Stimulated activated CD4-positive, alpha-beta T cell treated with anti-CD3 and anti-CD28 coated beads, TNF-alpha, amount 100 ng/mL, for 24 hours (primary cell): ENCODE measurements at regions not wholly inside any gene's neighbourhood (a gene's known extent, or its start where the extent isn't known, plus 50 kb on each side); places are given as distances from the start of the nearest gene placed in this dataset.

Source experiments
- DNase-seq, 3 experiments: peaks; one replicate each; pipeline ENCODE4 v3.0.0-alpha.2; 2020; ENCODE audit warnings: low read depth in 3 of 3

DNA sequence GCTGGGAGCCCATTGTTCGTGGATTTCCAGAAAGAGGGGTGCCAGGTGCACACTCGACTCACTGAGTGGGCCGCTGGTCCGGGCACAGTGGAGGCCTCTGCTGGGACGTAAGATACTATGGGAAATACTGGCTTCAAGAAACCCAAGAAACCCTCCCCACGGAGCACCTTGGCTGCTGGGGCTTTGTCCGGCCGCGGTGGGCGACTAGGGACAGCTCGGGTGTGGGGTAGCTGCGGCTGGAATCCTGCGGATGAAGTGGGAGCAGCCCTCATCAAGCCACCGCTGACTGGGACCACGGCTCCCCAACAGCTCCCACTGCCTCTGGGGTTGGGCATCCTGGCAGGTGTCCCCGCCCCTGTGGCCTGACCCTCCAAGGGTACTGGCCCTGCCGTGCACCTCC lies 69.5 kb upstream of the GATA5 start:
- no peak for DNase-seq

DNA sequence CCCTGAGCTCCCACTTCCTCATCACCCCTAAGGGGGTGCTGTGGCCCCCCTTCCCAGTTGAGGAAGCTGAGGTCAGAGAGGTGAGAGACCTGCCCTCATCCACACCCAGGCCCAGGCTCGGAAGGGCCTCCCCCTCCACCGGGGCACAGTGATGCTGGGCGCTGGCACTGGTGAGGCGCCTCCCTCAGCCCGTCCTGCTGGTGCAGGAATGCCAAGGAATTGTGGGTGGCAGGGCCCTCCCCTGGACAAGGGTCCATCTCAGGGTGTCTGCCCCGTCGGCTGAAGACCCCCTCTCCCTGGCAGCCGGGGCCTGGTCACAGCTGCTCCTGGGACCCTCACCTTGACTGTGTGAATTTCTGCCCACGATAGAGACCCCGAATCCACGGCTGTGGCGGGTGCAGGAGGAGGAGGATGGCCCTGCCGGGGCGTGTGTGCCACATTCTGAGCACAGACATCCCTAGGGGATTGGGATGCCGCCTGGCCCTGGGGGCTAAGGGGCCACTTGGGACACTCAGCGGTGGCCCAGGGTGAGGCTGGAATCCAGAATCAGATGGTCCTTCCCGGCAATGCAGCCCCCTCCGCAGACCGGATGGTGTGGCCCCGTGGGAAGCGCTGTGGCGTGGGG lies 70.2 kb upstream of the GATA5 start:
- no peak for DNase-seq

DNA sequence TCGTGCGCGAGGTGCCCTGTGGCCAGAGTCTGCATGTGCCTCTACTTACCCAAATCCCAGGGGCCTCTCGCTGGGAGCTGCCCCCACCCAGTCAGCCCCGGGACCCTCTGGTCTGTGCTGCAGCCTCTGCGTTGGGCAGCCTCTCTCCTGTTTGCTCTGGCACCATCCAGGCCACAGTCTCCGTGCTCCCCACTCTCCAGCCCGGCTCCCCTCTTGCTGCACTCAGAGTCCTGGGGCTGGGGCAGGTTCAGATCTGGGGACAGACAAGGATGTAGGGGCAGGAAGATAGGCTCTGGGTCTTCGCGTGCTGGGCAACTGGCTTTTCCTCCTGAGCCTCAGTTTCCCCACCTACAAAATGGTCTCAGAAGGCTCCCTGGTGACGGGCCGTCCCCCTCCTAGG lies 70.8 kb upstream of the GATA5 start:
- no peak for DNase-seq

DNA sequence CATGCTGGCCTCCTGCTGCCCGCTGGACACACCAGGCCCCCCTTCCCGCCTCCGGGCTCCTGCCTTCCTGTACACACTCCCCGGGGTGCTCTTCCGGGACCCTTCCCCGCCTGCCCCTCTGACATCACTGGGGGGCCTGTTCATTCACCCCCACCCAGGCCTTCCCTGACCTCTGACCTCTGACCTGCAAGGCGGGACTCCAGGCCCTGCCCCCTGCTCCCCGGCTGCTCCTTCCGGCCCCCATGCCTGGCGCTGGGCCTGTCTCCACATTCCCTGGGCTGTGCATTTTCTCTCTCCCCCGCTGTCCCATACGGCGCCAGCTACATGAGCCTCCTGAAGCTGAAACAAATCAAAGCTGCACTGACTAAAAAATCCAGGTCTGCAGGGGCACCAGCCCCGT lies 71.6 kb upstream of the GATA5 start:
- no peak for DNase-seq

DNA sequence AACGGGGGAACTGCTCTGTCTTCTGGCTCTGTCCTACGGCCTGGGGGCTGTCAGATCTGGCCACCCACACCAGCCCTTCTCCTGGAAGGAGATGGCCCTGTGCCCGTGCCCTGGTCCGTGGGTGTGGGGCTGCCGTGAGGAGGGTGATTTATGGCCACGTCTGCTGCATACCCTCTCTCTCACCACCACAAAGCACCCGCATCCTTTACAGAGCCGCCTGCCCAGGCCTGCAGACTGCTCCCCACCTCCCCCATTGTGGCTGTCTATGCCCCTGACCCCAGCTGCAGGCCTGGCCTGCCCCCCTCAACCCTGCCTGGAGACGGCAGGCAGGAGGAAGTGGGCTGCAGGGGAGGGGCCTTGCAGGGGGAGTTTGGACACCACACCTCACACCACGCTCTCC lies 72.7 kb upstream of the GATA5 start:
- DNase-seq: no peak

DNA sequence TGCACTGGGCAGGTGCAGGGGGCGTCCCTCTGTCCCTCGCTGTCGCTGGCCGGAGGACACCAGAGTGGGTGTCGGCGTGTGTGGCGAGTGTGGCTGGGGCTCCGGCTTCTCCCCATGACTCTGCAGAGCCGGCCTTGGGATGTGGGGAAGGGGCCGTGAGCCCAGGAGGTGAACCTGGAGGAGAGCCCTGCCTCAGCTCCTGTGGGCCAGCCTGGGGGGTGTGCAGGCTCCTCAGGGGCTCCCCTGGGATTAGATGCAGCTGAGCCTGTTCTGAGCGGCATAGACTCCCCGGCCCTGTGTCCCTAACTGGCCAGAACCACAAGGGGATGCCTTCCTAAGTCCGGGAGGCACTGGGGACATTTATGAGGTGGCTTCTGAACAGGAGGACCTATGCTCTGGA lies 73.2 kb upstream of the GATA5 start:
- no peak for DNase-seq

DNA sequence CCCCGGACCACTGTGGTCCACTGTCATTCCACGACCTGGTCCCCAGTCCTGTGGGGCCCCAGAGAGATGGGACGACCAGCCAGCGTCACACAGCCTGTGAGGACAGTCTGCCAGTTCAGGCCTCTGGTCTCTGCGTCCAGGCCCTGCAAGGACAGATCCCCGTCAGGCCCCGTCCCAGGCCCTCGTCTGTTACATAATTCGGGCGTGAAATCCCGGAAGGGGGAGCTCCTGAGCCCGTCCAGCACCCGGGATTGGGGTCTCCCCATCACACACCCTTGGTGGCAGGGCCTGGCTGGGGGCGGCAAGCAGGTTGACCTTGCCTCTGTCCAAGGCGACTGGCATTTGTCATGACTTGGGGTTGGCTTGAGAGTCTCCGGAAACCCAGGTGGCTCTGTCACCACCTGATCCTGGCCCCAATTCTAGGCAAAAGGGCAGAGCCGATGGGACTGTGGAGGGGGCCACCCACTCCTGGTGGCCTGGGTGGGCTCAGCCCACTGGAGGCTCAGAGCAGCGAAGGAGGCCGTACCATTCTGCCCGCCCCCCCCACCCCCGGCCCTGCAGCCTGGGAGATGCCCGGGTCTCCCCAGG lies 73.8 kb upstream of the GATA5 start:
- no peak for DNase-seq

DNA sequence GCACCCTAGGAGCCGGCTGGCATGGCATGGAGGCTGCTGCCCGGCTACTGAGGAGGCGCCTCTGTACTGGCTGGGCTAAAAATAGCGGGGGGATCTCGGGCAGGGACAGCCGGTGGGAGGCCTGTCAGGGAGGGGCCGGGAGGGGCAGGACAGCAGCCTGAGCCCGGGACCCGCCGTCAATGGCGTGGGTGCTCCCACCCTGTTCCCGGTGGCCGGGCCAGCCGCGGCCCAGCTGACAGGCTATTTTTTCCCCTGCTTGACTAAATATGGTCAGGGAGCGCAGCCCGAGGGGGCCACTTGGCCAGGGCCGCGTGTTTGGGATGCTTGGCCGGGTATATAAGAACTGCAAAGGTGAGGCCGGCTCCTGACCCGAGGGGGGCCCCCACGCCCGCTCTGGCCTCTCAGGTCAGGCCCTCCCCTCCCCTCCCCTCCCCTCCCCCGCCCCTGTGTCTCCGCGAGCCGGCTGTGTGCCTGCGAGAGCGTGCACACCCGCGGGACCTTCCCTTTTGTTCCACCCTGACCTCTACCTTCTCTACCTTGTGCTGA lies 74.4 kb upstream of the GATA5 start:
- no peak for DNase-seq

DNA sequence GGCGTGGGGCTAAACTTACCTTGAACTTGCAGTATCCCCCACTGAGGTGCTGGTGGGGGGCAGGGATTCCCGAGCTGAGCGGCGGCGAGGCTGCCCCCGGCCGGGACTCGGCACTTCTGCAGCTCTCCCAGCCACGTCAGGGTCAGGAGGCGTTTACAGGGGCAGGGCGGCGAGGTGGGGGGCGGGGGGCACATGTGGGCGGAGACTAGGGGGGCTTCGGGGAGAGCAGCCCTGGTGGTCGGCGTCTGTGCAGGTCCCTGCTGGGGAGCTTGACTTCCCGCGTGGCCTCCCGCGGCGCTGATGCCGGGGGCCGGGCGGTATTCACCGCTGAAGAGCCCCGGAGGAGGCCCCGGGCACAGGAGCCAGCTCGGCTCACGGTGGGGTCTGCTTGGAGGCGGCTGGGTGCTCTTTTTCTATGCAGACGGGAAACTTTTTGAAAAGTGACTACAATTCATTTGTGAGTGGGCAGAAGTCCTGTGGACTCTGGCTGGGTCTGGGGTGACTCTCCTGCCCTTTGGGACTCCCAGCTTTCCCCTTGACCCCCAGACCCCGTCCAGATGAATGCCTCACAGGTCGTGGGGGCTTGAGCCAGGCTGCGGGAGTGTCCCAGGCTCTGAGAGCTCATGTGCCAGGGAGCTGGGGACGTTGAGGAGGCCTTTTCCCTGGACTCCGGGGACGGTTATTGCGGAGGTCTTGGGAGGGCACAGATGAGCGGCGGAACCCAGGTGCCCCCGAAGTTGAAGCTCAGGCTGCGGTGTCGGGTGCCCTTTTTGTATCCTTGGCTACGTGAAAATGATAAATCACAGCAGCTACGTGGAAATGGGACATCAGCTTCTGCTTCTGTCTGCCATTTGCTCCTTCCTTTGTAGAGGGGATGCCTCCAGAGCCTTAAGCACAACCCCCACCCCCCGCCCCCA lies 75.9 kb upstream of the GATA5 start:
- no peak for DNase-seq

DNA sequence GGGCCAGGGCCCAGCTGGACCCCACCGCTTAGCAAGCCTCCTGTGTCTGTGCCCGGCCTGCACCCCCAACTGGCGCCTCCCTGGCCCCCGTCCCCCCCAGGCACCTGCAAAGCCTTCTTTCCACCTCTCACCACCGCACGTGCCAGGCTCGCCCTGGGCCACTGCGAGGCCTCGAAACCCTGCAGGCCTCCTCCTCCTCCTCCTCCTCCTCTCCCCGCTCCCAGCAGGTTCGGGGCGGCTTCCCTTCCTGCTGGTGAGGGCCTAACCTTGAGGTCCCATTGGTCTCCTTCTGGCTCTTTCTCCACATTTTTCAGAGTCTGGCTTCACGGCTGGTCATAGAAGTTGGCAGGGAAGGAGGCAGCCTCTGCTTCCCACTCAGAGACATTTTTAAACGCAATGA lies 76.8 kb upstream of the GATA5 start:
- no peak for DNase-seq

DNA sequence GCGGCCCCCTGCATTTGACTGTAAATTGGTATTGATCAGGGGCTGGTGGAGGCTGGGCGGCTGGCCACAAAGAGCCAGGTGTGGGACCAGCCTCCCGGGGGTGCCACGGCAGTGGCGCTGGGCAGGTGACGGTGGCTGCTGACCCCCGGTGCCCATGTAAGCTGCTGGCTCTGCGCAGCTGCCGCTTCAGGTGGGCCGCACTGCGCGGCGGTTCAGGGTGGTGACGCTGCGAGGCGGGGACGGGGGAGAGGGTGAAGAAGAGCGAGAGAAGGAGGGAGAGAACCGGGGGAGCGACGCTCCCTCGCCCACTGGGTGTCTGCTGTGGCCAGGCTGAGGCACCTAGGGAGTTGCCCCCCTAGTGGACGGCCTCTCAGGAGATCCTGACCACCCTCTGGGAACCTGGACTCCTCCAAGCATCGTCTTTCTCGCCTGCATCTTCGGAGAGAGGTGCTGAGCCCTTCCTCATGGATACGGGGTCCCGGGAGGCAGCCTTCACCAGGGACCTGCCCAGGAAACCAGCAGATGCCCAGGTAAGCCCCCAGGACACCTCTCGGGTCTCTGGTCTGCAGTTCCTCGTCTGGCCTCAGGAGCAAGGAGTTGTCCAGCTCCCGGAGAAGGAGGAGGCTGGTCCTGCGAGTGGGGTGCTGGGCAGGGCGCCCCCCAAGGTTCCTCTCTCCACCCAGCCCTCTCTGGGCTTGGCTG lies 77.5 kb upstream of the GATA5 start:
- no peak for DNase-seq

DNA sequence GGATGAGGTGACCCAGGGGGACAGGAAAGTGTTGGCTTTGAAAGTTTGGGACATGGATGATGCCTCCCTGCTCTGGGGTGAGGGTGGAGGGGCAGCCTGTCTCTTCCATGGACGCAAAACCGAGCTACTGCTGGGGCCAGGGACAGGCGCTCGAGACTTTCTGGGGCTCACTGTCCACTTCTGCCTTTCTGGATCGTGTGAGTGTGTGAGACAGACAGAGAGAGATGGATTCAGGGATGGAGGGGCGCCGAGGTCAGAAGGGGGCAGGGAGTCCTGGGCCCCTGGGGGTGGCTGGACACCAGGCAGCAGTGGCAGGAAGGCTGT lies 78.0 kb upstream of the GATA5 start:
- DNase-seq: no peak

DNA sequence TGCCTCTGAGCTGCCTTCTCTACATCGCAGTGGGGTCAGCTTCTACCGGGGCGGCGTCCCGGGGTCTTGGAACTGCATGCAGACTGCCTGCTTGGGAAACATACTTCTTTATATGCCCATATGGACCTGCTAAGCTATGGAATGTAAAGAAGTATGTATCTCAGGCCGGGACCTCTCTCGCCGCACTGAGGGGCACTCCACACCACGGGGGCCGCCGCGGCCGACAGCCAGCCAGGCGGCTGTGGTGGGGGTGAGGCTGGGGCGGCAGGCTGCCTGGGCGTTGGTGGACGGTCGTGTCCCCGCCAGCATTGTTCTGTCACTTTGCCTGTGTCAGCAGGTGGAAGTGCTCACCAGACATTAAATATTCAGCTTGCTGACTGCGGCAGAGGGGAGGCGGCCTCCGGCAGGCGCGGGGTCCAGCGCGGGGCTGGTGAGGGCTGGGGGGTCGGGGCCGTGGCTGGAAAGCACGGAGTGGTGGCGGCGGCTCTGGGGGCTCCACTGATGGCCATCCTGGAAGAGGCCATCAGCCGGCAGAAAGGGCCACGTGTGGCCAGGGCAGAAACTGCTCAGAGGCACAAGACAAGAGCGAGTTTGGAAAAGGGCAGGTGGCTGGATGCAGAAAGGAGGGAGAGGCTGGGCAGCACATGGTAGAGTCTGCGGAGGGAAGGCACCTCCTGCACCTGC lies 78.6 kb upstream of the GATA5 start:
- no peak for DNase-seq

DNA sequence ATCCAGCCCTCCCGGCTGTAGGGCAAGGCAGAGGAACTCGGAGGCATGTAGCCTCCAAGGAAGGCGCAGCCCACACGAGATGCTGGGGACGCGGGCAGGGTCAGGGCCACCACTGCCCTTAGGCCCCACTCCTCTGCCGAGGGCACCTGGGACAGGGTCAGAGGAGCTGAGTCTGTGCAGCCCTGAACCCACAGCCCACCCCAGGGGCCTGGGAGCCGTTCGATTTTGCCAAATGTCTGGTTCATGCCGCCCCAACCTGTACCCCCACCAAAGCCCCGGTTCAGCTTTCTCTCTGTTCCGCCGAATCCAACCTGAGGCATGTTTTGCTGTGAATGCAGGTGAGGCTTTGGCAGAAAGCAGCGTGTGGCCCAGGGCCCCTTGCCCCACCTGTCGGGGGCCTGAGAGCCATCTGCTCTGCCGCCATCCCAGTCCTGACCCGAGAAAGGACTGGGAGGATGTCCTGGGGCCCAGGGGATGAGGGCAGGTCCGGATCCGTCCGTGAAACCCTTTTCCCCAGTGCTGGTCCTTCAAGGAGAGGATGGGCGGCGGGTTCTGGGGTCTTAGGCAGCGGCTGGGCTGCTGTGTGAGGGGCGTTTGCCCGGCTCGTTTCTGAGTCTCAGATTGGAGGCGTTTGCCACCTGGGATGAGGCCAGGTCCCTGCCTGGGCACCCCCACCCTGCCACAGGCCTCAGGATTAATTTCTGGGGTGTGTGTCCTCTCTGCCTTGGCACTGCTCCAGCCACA lies 79.3 kb upstream of the GATA5 start:
- no peak for DNase-seq

DNA sequence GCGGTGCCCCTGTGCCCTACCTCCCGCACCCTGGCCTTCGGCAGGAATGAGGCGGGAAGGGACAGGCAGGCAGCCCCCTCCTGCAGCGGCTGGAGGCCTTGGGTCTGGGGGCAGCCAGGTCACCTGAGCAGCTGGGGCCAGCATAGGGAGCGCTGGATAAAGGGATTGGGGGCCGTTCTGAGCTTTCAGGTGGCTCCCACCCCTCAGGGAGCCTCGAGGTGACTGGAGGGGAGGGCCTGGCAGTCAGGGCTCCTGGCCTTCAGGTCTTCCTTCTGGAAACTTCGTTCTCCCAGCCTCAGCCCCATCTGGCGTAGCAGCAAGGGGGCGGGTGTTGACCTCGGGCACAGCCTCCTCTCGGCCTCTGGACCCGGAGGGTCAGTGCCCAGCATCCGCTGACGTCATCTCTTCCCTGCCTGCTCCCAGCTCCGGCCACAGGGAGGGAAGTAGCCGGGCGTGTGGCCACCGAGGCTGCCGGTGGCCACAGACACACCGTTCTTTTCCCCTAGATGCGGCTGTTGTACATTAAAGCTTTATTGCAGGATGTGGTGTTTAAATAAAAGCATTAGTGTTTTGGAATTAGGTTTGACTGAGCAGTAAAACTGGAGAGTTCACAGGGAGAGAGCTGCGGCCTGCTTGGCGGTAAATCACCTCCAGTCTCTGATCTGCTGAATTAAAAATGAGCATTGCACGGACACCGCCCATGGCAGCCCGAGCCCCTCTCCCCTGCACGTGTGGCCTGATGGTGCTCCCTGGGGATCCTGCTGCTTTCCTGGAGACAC lies 80.0 kb upstream of the GATA5 start:
- DNase-seq: no peak

DNA sequence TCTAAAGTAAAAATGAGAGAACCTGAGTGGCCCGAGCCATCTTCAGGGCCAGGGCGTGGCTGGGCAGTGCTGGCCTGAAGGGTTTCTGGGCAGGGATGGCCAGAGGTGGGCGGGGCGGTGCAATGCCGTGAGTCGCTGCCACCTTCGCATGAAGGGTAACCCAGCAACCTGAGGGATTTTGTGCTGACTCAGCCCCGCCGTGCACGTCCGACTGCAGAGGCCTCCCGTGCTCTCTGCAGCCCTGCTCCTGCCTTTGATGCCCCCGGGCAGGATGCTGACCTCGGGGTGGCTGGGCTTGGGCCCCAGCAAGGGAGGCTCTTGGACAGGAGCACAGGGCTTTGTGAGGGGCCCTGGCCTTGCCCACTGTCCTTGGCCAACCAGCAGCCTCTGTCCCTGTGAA lies 81.7 kb upstream of the GATA5 start:
- DNase-seq: no peak

DNA sequence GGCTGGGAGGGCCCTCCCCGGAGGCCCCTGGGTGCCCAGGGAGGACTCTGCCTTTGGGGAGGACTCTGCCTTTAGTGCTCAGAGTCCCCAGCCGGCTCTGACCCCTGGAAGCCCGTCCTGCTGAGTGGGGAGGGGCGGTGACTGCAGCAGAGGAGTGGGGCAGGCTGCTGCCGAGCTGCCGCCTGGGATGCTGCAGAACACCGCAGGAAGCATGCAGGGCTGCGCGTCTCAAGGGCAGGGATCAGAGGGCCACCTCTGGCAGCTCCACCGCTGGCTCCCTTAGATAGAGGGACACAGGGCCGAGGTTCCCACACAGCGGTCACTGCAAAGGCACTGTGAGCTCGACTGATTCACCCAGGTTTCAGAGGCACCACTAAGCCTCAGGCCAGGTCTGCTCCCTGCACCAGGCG lies 82.2 kb upstream of the GATA5 start:
- no peak for DNase-seq

DNA sequence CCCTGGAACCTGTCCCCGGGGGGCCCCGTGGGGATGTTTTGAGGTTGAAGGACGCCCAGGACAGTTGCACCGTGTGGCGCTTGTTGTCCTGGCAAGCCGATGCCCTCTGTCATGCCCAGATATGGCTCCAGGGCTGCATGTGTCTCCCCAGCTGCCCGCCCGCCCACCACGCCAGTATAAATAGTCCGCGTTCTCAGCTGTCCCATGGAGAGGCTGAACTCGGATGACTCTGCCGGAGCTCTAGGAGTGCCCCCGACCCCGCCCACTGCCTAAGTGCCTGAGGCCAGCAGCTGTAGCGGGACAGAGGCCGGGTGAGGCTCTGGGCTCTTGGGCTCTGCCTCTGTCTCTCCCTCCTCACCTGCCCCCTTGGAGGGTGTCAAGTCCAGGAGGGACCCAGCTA lies 83.0 kb upstream of the GATA5 start:
- no peak for DNase-seq

DNA sequence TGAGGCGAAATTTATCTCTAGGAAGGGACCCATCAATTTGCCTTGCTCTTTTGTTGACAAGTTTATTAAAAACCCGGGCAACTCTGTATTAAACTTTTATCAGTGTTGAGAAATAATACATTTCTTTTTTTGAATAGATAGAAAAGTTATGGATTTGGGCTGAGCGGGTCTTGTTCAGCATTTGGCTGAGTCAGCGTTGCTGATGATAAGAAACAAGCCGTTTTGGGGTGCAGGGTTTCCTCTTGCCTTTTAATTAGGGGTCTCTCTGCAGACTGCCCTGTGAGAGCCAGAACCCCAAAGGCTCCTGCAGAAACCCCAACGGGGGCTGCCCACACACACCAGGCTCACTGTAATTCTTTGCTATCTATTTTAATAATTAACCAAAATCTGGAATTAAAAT lies 82.1 kb upstream of the SLCO4A1 start:
- DNase-seq: no peak

DNA sequence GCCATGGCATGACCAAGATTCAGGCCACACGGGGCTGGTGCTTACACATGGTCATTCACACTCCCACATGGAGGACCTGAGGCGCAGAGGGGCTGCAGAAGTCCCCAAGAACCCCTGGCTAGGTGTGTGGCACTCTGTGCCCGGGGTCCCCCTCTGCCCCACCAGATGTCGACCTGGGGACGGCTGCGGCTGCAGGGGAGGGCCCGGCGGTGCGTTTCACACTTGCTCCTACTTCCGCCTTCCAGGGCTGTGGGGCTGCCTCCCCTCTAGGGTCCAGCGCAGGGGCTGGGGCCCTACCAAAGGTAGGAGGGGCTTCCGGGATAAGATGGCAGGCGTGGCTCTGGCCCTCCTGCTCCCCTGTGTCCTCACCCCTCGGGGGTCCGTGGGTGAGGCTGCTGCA lies 81.1 kb upstream of the SLCO4A1 start:
- DNase-seq: no peak
